Cardiac fibroblast (primary cell): ENCODE measurements at regions not wholly inside any gene's neighbourhood (a gene's known extent, or its start where the extent isn't known, plus 50 kb on each side); places are given as distances from the start of the nearest gene placed in this dataset.
A peak's percentile ranks its signal among the peaks of the same experiment; 100 is the strongest.

Experiments
- DNase-seq, 2 donors: peaks; one replicate each; pipeline versions ENCODE4 v3.0.0 to v3.0.0-alpha.2; 2010; ENCODE audit warnings: low read depth in 2 of 2
- H3K4me3 ChIP-seq, 2 donors: replicated peaks in 1 of 2; 1 replicate in 1 of 2; 2 replicates in 1 of 2; pipeline ENCODE4 v1.5.1; 2011; ENCODE audit warnings: low read depth in 2 of 2, low read length in 2 of 2, mild to moderate bottlenecking in 2 of 2, moderate library complexity in 1 of 2
- CTCF ChIP-seq: IDR thresholded peaks from one replicate; pipeline ENCODE4 v1.5.1; 2011; ENCODE audit warnings: low read depth, mild to moderate bottlenecking, low read length, inconsistent platforms

- no peak overlapping the region for H3K4me3 ChIP-seq
- peak; percentile 23 to 37 for DNase-seq
- peak; percentile 29 for TF ChIP-seq CTCF
These were observed 608.4 kb downstream of the EPHA7 start for GRCh38 chr6:92810913-92811312.

- no peak for DNase-seq
These were observed 613.1 kb downstream of the EPHA7 start for GRCh38 chr6:92806254-92806653.

GRCh38 chr6:92791403-92791802 lies 628.0 kb downstream of the EPHA7 start:
- DNase-seq, result no peak
- no peak for TF ChIP-seq CTCF
- H3K4me3 ChIP-seq, result no peak overlapping the region

More at GRCh38 chr6:92806254-92806653, 613.1 kb downstream of the EPHA7 start:
- H3K4me3 ChIP-seq, result no peak overlapping the region
- no peak for TF ChIP-seq CTCF

- no peak for DNase-seq
- TF ChIP-seq CTCF, result no peak
- no peak overlapping the region for H3K4me3 ChIP-seq
These were observed 629.0 kb downstream of the EPHA7 start for GRCh38 chr6:92790381-92790780.

DNA sequence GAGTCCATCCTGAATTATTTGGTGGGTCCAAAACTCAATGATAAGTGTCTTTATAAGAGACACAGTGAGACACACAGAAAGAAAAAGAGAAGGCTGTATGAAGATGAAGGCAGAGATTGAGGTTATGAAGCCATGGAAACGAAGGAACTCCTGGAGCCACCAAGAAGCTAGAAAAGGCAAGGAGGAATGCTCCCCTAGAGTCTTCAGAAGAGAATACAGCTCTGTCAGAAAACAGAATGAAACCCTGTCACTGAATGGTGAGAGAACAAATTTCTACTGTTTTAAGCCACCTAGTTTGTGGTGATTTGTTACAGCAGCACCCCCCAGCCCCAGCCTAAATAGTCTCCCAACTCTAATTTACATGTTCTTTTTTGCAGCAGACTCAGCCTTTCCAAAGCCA lies 635.1 kb downstream of the EPHA7 start:
- H3K4me3 ChIP-seq, result no peak overlapping the region
- TF ChIP-seq CTCF, result no peak
- no peak for DNase-seq

- peak; percentile 26 to 61 for DNase-seq
- no peak overlapping the region for H3K4me3 ChIP-seq
- no peak for TF ChIP-seq CTCF
These were observed 639.6 kb downstream of the EPHA7 start for GRCh38 chr6:92779746-92780145.

- DNase-seq, result peak; percentile 3 to 34
- H3K4me3 ChIP-seq, result no peak overlapping the region
- TF ChIP-seq CTCF, result no peak
These were observed 642.1 kb downstream of the EPHA7 start for GRCh38 chr6:92777146-92777740.
